HG02678 (cell line): ENCODE measurements at regions not wholly inside any gene's neighbourhood (a gene's known extent, or its start where the extent isn't known, plus 50 kb on each side); places are given as distances from the start of the nearest gene placed in this dataset.

Experiments used
- ATAC-seq: cut with Tn5 transposase; IDR thresholded peaks from one replicate; pipeline ENCODE4 v1.9.1; 2021; ENCODE audit warnings: mild to moderate bottlenecking, moderate library complexity; ENCODE audit not compliant: unreplicated experiment

DNA sequence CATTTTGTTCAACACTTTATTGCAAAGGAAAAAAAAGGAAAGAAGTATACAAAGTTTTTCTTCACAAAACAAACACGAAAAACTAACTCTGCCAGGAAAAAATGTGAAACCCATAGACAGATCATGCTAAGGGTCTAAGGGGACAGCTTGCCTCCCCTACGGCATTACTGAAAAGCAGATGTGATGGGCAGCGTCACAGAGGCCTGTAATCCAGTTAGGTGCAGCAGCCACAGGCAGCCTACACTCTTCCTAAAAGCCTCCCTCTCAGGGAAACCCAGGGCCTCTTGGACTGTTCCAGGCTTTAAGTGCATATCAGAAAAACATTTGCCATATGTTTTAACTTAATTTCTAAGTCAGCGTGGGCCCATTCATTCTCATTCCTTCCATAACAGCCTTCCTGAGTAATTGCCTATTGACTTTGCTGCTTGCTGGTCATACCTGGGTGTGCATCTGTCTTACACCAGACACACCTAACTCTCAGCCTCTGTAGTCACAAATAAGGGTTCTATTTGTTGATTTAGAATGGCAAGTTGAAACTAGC, 135.7 kb upstream of the SERP2 start:
- ATAC-seq, result no peak

DNA sequence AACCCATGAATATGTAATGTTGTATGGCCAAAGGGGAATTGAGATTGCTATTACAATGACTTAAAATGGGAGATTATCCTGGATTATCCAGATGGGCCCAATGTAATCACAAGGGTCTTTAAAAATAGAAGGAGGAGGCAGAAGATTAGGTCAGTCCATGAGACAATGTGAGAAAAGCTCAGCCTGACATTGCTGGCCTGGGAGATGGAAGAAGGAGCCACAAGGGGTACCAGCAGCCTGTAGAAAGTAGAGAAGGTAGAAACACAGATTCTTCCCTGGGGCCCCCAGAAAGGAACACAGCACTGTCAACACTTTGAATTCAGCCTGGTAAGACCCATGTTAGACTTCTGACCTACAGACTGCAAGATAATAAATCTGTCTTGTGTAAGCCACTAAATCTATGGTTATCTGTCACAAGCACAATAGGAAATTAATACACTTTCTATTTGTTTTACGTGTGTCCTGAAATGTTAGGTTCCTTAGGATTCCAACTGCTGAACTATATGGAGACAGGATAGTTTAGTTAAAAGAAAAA, 132.9 kb upstream of the SERP2 start:
- no peak for ATAC-seq

DNA sequence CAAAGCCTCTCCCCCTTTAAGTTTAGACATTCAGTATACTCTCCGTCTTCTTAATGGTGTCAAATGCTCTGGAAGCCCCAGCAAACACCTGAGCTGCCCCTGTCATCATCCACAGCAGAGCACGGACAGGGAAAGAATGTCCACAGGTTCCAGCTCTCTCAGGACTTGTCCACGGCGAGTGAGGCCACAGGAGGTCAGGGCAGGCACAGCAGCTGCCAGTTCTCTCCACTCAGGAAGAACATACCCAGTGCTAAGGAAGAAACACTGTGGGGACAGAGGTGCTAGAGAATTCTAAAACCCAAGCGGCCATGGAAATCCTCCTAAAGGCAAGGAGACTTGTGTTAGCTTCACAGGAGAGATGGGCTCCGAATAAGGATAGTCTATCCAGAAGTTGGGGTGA, 132.0 kb upstream of the SERP2 start:
- no peak for ATAC-seq

DNA sequence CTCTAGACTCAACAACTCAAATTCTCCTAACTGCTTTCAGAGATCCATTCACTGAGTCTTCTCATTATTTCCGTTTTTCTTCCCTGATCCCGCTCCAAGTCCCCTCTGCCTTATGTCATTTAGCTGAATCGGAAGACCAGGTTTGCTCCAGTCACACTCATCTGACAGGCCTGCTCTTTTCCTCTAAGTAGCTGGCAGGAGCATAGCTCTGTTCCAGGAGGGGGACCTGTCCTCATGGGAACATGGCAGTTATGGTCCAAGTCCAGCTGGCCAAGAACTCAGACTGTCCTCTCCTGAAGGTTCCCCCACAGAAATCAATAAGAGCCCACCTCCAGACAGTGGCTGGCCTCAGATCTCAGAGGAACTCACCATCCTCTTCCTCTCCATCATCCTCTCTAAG, 130.9 kb upstream of the SERP2 start:
- no peak for ATAC-seq

DNA sequence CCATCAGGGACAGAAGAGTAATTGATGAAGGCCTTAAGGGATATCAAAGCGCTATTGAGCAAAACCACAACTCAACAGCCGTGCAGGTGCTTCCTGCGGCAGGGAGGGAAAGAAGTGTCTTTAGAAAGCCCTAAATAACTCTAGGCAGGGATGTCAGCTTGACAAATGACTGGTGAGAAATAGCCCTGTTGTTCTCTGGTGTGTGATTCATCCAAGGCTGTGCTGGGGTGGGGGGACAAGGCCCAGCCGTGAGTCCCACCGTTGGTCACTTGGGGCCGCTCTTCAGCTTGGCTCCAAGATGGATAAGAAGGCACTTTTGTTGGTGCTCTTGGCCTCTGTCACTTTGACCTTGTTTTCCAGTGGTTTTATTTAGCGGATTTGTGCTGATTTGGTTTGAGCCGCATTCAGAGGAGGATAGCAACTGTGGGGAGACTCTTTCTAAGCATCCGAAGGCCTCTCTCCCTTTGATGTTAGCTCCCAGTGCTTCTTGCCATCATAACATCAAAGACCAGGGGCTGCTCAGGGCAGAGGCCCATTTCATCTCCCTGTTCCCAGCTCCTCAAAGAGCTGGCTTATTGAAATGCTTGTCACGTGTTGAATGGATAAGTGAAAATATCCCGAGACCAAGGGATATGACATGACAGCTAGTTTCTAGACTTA, 130.3 kb upstream of the SERP2 start:
- no peak for ATAC-seq

GRCh38 chr13:44244288-44244687, 129.3 kb upstream of the SERP2 start:
- no peak for ATAC-seq

GRCh38 chr13:44249431-44249836, 124.2 kb upstream of the SERP2 start:
- no peak for ATAC-seq

DNA sequence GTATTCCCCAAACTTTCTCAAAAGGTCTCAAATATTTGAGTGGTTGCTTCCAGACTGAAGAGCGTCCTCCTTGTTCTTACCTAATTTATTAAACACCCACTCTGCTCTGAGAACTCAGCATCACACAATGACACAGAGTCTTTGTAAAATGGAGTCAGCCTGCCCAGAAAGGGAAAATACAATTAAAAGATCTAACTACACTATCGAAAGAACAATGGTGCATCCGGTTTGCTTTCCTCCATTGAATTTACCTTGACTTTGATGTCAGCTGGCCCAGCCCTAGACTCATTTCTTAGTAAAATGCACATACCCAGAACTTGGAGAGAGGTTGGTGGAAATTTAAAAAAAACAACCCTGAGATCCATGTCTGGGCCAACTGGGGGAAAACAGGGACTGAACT, 120.7 kb upstream of the SERP2 start:
- ATAC-seq, result no peak

DNA sequence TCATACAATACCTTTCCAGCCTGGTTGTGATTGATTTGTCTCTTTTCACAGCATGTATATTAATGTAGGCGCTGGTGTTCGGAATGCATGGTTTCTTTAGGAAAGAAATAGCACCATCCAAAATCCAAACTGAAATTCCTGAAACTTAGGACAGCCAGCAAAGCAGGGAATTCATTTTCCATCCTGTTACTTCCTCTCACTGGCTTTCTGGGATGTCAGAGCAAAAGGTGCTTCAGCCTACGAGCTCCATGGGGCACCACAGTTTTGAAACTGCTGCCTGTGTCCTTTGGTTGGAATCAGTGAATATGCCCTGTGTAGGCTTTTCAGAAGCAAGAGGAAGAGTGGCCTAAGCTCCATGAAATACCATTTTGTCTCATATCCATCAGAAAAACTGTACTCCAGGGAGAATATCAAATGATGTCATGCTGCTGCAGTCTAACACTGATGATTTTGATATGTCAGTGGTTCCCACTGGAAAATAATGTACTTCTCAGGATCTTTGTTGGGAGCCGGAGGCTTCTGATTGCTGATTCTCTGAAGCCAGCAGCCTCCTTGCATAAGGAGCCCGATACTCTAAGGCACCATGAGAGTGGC, 117.8 kb upstream of the SERP2 start:
- no peak for ATAC-seq

- ATAC-seq, result no peak
These were observed 115.8 kb upstream of the SERP2 start for GRCh38 chr13:44257796-44258195.

DNA sequence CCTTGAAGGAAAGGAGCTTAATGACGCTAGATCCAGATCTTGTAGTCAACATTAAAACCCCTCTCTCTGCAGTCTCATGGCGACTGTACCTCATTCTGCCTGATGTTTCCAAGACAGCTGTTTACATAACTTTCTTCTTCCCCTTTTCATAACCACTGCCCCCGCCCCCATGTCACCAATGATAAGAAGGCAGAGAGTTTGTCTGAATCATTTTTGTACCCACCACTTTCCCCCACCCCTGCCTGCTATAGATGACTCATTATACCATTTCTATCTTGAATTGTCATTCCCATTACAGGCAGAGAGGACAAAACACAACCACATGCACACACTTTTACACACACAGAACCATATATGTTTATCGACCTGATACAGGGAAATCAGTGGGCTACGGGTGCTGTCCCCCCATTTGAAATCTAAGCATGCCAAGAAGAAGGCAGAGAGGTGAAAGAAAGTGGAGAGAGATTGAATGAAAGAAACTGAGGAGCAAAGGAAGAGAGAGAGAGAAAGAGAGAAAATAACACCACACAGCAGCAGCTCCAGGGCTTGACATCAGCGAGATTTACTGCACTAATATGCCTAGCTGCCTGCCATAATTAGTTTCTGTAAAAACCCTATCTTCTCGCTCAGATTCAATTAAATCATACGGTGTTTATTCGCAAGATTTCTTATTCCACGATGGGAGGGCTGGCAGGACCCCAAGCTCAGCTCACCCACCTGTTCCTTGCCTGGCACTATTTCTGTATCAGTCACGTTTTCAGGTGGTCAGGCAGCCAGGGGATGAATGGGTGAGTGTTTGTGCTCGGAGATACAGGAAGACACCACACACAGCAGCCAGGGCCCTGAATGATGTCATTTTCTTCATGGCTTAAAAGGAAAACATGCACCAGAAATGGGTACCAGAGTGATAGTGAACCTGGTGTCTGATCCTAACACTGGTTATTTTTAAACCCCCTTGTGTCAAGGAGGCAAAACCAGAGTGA, 114.3 kb upstream of the SERP2 start:
- peak; percentile 79 for ATAC-seq

GRCh38 chr13:44260336-44260735, 113.3 kb upstream of the SERP2 start:
- no peak for ATAC-seq

- no peak for ATAC-seq
These were observed 109.6 kb upstream of the SERP2 start for GRCh38 chr13:44263751-44264620.

GRCh38 chr13:44266305-44266704, 107.3 kb upstream of the SERP2 start:
- ATAC-seq, result no peak

DNA sequence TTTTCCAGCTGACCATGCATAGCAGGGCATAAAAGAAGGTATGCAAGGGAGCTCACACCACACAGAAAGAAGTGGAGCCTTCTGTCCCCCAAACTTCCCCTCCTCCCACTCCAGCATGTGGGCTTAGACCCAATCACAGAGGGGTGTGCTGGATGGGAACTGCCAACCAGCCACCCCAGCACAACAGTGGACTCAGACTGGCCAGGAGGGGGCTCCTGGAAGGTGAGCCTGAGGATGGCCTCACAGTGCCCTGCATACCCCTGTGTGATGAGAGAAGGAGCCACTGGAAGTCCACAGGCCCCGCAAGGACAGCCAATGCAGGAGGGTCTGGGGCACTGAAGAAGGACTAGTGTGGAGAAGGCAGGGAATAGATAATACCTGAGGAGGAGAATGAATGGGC, 106.9 kb upstream of the SERP2 start:
- ATAC-seq, result no peak

DNA sequence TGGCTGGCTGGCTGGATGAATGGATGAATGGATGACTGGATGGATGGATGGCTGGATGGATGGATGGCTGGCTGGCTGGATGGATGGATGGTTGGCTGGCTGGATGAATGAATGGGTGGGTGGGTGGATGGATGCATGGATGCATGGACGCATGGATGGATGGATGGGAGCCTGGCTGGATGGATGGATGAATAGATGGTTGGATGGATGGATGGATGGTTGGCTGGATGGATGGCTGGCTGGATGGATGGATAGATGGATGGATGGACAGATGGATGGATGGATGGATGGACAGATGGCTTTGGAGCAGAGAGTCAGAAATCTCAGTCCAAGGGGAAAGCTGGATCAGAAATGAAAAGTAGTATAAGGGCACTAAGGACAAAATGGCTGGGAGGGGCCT, 106.4 kb upstream of the SERP2 start:
- no peak for ATAC-seq

GRCh38 chr13:44267980-44268379, 105.6 kb upstream of the SERP2 start:
- no peak for ATAC-seq

- ATAC-seq, result no peak
These were observed 104.6 kb upstream of the SERP2 start for GRCh38 chr13:44268980-44269379.

DNA sequence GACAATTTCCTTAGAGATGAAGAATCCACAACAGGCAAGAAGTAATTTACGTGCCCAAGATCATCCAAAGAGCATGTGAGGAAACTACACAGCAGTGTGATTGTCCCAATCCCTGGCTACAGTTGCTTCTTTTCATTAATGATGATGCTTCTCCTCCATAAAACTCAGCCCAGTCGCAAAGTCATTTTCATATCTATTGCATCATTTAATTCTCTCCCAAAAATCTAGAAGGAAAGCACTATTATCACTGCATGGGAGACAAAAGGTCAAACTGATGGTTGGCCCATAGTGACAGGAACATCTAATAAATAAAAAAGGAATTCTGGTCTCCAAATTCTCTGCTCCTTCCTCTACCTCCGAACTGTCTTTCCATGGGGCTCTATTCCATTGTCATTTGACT, 103.5 kb upstream of the SERP2 start:
- ATAC-seq, result no peak

DNA sequence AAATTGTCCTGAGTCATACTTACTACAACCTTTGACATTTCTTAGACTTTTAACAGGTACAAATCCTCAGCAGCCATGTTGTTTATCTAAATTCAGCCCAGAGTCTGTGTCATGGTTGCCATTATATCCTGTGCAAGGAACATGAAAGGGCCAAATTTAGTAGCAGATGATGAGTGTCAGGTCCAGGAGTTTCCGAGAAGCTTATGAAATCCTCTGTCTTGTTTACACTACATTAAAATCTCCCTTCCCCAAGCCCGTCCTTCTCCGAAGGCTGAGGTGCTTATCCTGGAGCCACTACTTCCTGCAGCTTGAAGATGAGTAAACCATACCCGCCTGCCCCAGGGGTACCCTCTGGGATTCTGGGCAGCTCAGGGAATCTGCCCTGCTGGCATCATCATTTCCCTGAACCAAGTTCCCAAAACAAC, 102.6 kb upstream of the SERP2 start:
- ATAC-seq, result no peak
